ENCODE measurements at regions not wholly inside any gene's neighbourhood (a gene's known extent, or its start where the extent isn't known, plus 50 kb on each side); places are given as distances from the start of the nearest gene placed in this dataset.

GRCh38 chr3:68467465-68467864 lies 464.9 kb downstream of the TAFA4 start:
- no peak for DNase-seq (ENCODE audit: low read depth)
- TF ChIP-seq CTCF (IDR thresholded peaks at IDR 0.05; ENCODE audit: low read depth, low read length): no peak
- no peak overlapping the region for H3K4me3 ChIP-seq (ENCODE audit: low read depth, low read length)

- DNase-seq (ENCODE audit: low read depth): no peak
- TF ChIP-seq POLR2A (IDR thresholded peaks at IDR 0.05; ENCODE audit: extremely low read depth, insufficient read length) (no peak), MAX (IDR thresholded peaks at IDR 0.05; ENCODE audit: low read depth, low read length) (no peak), MYC (IDR thresholded peaks at IDR 0.05; ENCODE audit: low read depth, low read length) (no peak), CTCF (IDR thresholded peaks at IDR 0.05; ENCODE audit: low read depth, low read length) (no peak)
Observed at GRCh38 chr3:68458581-68458980, 473.8 kb downstream of the TAFA4 start.

GRCh38 chr3:68448510-68449383 lies 483.6 kb downstream of the TAFA4 start:
- DNase-seq (ENCODE audit: low read depth): no peak
- no peak overlapping the region for H3K4me3 ChIP-seq (ENCODE audit: low read depth, low read length)
- TF ChIP-seq MYC (IDR thresholded peaks at IDR 0.05; ENCODE audit: low read depth, low read length) (no peak), POLR2A (IDR thresholded peaks at IDR 0.05; ENCODE audit: extremely low read depth, insufficient read length) (no peak), MAX (IDR thresholded peaks at IDR 0.05; ENCODE audit: low read depth, low read length) (no peak), CTCF (IDR thresholded peaks at IDR 0.05; ENCODE audit: low read depth, low read length) (no peak)

More at GRCh38 chr3:68458581-68458980, 473.8 kb downstream of the TAFA4 start:
- H3K4me3 ChIP-seq (ENCODE audit: low read depth, low read length): no peak overlapping the region

GRCh38 chr3:68447885-68448284 lies 484.5 kb downstream of the TAFA4 start:
- no peak for TF ChIP-seq MAX (IDR thresholded peaks at IDR 0.05; ENCODE audit: low read depth, low read length)
- TF ChIP-seq MYC (IDR thresholded peaks at IDR 0.05; ENCODE audit: low read depth, low read length): no peak
- no peak for TF ChIP-seq POLR2A (IDR thresholded peaks at IDR 0.05; ENCODE audit: extremely low read depth, insufficient read length)
- TF ChIP-seq CTCF (IDR thresholded peaks at IDR 0.05; ENCODE audit: low read depth, low read length): no peak
- no peak for DNase-seq (ENCODE audit: low read depth)
- H3K4me3 ChIP-seq (ENCODE audit: low read depth, low read length): no peak overlapping the region

- no peak for DNase-seq (ENCODE audit: low read depth)
- TF ChIP-seq MYC (IDR thresholded peaks at IDR 0.05; ENCODE audit: low read depth, low read length) (no peak), POLR2A (IDR thresholded peaks at IDR 0.05; ENCODE audit: extremely low read depth, insufficient read length) (no peak), CTCF (IDR thresholded peaks at IDR 0.05; ENCODE audit: low read depth, low read length) (no peak), MAX (IDR thresholded peaks at IDR 0.05; ENCODE audit: low read depth, low read length) (no peak)
- no peak overlapping the region for H3K4me3 ChIP-seq (ENCODE audit: low read depth, low read length)
Observed at GRCh38 chr3:68441054-68441453, 491.3 kb downstream of the TAFA4 start.

Data from NB4 (cell line).